Activated CD8-positive, alpha-beta T cell treated with anti-CD3 and anti-CD28 coated beads for 36 hours (primary cell): ENCODE measurements at regions not wholly inside any gene's neighbourhood (a gene's known extent, or its start where the extent isn't known, plus 50 kb on each side); places are given as distances from the start of the nearest gene placed in this dataset.

Experiments
- ATAC-seq: fragments of 200-7000 bp; cut with Tn5 transposase; one replicate; pipeline ENCODE4 v1.10.0; 2021; ENCODE audit warnings: mild to moderate bottlenecking, moderate library complexity
- CTCF ChIA-PET: fragments of 350-600 bp; sonication (Branson Sonifier 250); formaldehyde crosslinking; loops from one replicate; lab custom pipeline; 2021; ENCODE audit warnings: antibody characterized with exemption; lab: Charles Lee
- POLR2A ChIA-PET: fragments of 350-600 bp; sonication (Branson Sonifier 250); formaldehyde crosslinking; loops from one replicate; lab custom pipeline; 2021; ENCODE audit warnings: antibody characterized with exemption; lab: Charles Lee
- DNase-seq: peaks from one replicate; pipeline ENCODE4 v3.0.0-alpha.2; 2020
- H3K27ac Mint-ChIP-seq: one replicate; pipeline ENCODE4 v1.8.0; 2021; ENCODE audit warnings: mild to moderate bottlenecking, mixed read lengths
- H3K27me3 Mint-ChIP-seq: one replicate; pipeline ENCODE4 v1.8.0; 2021; ENCODE audit warnings: mixed read lengths
- H3K36me3 Mint-ChIP-seq: one replicate; pipeline ENCODE4 v1.8.0; 2021; ENCODE audit warnings: low read depth, mixed read lengths
- H3K4me1 Mint-ChIP-seq: one replicate; pipeline ENCODE4 v1.8.0; 2021; ENCODE audit warnings: low read depth, mixed read lengths
- H3K4me3 Mint-ChIP-seq: one replicate; pipeline ENCODE4 v1.8.0; 2021; ENCODE audit warnings: mild to moderate bottlenecking, moderate library complexity, mixed read lengths
- H3K9me3 Mint-ChIP-seq: one replicate; pipeline ENCODE4 v1.8.0; 2021; ENCODE audit warnings: mixed read lengths
- CTCF ChIP-seq: fragments of 200-600 bp; IDR thresholded peaks from one replicate; pipeline ENCODE4 v1.8.0; 2022; ENCODE audit warnings: antibody characterized with exemption, mild to moderate bottlenecking
- intact Hi-C: fragments of 100-400 bp; cut with micrococcal nuclease; formaldehyde crosslinking; loops from one replicate; pipeline ENCODE4 v1.10.0; 2022

DNA sequence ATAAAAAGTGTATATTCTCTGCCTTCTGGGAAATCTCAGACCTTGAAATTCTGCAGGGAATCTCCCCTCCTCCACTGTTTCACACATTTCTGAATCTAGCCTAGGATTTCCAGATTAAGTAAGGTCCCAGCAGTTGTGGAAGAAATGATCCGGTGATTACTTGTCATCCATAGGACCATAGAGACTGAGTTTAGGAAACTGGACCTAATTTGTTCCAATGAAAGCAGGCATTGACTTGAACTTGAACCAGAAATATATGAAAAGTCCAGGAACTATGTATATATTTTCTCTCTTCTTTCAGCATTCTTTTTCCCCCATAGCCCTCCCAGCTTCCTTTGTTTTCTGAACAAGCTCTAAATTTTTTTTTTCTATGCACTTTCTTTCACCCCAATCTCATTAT is 149.5 kb upstream of the SPAG17 start:
- H3K9me3 Mint-ChIP-seq, result peaks cover 1% of the 10 kb centered on the region
- no peaks in the 10 kb centered on the region for H3K36me3 Mint-ChIP-seq
- no peak for TF ChIP-seq CTCF
- H3K4me3 Mint-ChIP-seq, result no peak overlapping the region
- intact Hi-C loops, result no loop called here
- ATAC-seq (no peak), DNase-seq (no peak)
- CTCF ChIA-PET, result no interaction called here
- H3K27me3 Mint-ChIP-seq, result no peaks in the 10 kb centered on the region
- no peaks in the 10 kb centered on the region for H3K4me1 Mint-ChIP-seq
- POLR2A ChIA-PET, result no interaction called here
- no peak overlapping the region for H3K27ac Mint-ChIP-seq

DNA sequence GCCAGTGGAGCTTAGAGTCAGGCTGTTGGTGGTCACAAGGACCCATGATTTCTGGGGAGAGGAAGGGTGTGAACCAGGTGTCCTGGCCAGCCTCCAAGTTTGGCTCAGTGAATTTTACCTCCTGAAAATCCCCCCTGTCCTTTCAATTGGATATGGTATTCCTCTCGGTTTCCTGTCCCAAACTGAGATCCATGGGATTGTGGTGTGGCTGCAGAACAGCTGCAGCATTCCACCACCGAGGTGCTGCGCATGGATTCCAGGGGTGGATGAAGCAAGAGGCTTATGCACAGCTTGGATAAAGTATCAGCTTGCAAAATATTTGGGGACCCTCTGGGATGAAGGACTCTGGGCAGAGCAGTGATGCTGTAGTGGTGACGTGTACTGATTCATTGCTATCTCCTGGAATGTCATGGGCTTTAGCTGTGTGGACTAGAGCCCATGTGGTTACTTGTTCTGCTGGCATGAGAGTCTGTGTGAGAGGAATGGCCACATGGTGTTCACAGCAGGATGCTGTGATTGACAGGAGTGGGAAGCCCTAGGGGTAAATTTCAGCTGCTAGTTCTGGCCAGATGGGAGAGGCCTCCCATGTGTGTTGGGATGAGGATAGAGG is 148.7 kb upstream of the SPAG17 start:
- ChIA-PET CTCF (no interaction called here), POLR2A (no interaction called here)
- Mint-ChIP-seq H3K27me3 (no peaks in the 10 kb centered on the region), H3K36me3 (no peaks in the 10 kb centered on the region), H3K9me3 (peaks cover 1% of the 10 kb centered on the region), H3K4me3 (no peak overlapping the region), H3K27ac (no peak overlapping the region), H3K4me1 (no peaks in the 10 kb centered on the region)
- DNase-seq (no peak), ATAC-seq (no peak)
- intact Hi-C loops, result no loop called here
- TF ChIP-seq CTCF, result no peak

- no peak overlapping the region for H3K27ac Mint-ChIP-seq
- POLR2A ChIA-PET, result no interaction called here
- H3K4me3 Mint-ChIP-seq, result no peak overlapping the region
- no peaks in the 10 kb centered on the region for H3K4me1 Mint-ChIP-seq
- ATAC-seq (no peak), DNase-seq (no peak)
- no peak for TF ChIP-seq CTCF
- CTCF ChIA-PET, result no interaction called here
- H3K27me3 Mint-ChIP-seq, result no peaks in the 10 kb centered on the region
- H3K9me3 Mint-ChIP-seq, result peaks cover 4% of the 10 kb centered on the region
- no peaks in the 10 kb centered on the region for H3K36me3 Mint-ChIP-seq
- intact Hi-C loops, result no loop called here
Measured at GRCh38 chr1:118326960-118327629, 142.1 kb upstream of the SPAG17 start.

- no peak for DNase-seq
- no peak for ATAC-seq
- intact Hi-C loops, result no loop called here
- no peak overlapping the region for H3K27ac Mint-ChIP-seq
- no peak overlapping the region for H3K4me3 Mint-ChIP-seq
- no peaks in the 10 kb centered on the region for H3K27me3 Mint-ChIP-seq
- TF ChIP-seq CTCF, result no peak
- H3K36me3 Mint-ChIP-seq, result no peaks in the 10 kb centered on the region
- CTCF ChIA-PET, result no interaction called here
- peaks cover 4% of the 10 kb centered on the region for H3K9me3 Mint-ChIP-seq
- POLR2A ChIA-PET, result no interaction called here
- H3K4me1 Mint-ChIP-seq, result no peaks in the 10 kb centered on the region
Measured at GRCh38 chr1:118325550-118326225, 140.7 kb upstream of the SPAG17 start.

DNA sequence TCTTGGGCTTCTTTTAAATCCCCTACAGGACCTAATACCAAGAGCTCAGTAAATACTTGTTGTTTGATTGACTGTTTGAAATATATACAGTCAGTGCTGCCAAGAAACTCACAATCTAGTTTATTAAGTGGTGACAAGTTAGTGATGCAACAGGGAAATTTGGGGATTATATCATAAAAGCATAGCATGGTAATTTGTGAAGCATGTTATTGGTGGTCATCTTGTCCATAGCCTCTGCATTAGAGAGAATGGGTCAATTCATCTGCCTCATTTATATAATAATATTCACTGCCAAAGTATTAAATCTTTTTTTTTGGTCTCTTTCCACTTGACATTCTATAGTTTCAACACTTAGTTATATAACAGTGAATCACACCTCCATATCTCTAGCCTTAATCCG is 138.2 kb upstream of the SPAG17 start:
- no peak for TF ChIP-seq CTCF
- no peaks in the 10 kb centered on the region for H3K36me3 Mint-ChIP-seq
- H3K27ac Mint-ChIP-seq, result no peak overlapping the region
- H3K9me3 Mint-ChIP-seq, result peaks cover 6% of the 10 kb centered on the region
- CTCF ChIA-PET, result no interaction called here
- ATAC-seq (no peak), DNase-seq (no peak)
- no peak overlapping the region for H3K4me3 Mint-ChIP-seq
- POLR2A ChIA-PET, result no interaction called here
- no peaks in the 10 kb centered on the region for H3K4me1 Mint-ChIP-seq
- intact Hi-C loops, result no loop called here
- H3K27me3 Mint-ChIP-seq, result no peaks in the 10 kb centered on the region
